C4-2B (cell line): ENCODE measurements at regions not wholly inside any gene's neighbourhood (a gene's known extent, or its start where the extent isn't known, plus 50 kb on each side); places are given as distances from the start of the nearest gene placed in this dataset.

Source experiments
- H3K27ac ChIP-seq: fragments of 450-650 bp; 2 replicates; pipeline ENCODE4 v1.5.1; 2017
- ZFX ChIP-seq: fragments of 450-650 bp; IDR thresholded peaks from 2 replicates; pipeline ENCODE4 v1.6.1; 2017
- TF ChIP-seq, protein P1 (sequence below): fragments of 450-650 bp; conservative IDR thresholded peaks from 2 replicates; pipeline ENCODE4 v1.5.1; 2017; ENCODE audit warnings: mild to moderate bottlenecking

DNA sequence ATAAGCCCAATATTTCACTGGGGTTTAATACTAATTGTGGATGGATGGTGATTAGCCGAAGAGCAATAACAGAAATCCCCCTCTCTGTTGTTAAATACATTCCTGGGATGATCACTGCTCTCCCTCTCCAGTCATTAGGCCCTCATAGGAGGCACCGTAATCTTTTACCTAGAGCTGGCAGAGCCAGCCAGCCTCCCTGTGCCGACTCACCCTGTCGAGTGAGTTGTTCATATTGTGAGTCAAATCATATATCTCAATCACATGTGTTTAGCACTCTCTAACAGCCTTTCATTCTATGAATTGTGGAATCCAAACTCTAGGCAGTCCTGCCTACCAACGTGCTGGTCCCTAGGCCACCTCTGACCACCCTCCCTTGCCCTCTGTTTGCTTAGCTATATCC is 771.0 kb downstream of the IRX1 start:
- no peak overlapping the region for H3K27ac ChIP-seq
- TF ChIP-seq ZFX, result no peak
- TF ChIP-seq, protein P1, sequence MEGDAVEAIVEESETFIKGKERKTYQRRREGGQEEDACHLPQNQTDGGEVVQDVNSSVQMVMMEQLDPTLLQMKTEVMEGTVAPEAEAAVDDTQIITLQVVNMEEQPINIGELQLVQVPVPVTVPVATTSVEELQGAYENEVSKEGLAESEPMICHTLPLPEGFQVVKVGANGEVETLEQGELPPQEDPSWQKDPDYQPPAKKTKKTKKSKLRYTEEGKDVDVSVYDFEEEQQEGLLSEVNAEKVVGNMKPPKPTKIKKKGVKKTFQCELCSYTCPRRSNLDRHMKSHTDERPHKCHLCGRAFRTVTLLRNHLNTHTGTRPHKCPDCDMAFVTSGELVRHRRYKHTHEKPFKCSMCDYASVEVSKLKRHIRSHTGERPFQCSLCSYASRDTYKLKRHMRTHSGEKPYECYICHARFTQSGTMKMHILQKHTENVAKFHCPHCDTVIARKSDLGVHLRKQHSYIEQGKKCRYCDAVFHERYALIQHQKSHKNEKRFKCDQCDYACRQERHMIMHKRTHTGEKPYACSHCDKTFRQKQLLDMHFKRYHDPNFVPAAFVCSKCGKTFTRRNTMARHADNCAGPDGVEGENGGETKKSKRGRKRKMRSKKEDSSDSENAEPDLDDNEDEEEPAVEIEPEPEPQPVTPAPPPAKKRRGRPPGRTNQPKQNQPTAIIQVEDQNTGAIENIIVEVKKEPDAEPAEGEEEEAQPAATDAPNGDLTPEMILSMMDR, result no peak

DNA sequence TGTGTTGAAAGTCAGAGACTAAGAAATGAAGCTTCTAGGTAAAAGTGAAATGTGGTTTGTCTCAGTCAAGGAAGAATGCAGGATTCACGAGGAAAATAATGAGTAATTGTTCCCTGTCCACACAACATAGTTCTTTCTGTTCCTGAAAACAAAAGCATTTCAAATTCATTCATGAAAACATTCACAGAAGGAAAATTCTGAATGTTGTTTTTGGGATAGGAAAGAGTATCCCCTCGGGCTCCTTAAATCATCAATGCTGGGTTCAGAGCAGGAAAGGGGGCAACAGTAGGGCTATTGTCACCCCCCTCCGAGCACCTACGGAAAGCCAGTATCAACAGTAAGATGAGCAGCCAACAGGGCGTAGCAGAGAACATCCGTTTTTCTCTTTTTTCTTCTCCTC is 769.9 kb upstream of the ADAMTS16 start:
- TF ChIP-seq, protein P1, result no peak
- no peak for TF ChIP-seq ZFX
- no peak overlapping the region for H3K27ac ChIP-seq

DNA sequence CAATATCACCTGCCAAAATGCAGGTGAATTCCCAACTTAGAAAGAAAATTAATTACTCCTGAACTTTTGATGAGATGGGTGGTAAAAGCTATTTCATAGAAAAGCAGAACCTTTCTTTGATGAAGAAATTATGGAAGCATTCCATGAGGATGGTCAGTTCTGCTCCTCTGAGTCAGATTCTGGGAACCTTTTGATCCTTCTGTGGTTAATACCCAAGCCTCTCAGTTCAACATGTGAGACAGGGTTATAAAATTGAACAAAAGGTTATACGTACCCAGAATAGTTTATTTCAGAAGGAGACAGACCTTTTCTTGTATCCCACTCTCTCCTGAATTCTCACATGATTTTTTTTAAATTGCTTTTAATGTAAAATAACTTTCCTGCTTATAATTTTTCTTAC is 767.6 kb upstream of the ADAMTS16 start:
- TF ChIP-seq ZFX, result no peak
- TF ChIP-seq, protein P1, result no peak
- no peak overlapping the region for H3K27ac ChIP-seq

DNA sequence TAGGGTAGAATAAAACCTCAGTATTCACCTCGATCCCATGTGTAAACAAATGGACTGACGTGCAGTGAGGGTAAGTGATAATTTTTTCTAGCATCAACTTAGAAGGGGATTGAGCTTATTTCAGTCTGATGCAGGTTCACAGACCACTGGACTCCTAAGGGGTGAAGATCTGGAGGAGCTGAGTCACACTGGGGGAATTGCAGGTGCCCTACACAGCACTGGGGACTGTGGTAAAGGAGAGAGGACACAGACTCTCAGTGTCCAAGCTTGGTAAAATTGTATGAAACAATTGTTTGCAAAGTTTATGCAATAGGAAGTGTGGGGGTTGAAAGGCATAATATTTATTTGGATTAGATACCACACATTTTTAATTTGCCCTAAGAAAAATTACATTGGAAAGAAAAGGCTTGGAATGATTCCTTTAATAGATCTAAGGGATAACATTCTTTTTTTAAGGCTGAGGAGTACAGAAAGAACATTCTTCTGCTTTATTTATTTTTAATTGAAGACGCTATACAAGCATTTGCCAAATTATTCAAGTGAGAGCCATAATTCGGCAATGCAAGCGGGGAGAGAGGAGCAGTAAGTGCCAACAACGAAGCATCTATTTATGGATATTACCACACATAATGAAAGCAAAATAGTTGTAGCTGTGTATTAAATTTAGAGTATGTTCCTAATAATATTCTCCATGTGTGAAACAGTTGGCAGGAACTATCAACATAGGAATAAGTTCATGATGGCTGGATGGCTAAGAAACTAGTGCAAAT is 766.9 kb upstream of the ADAMTS16 start:
- no peak overlapping the region for H3K27ac ChIP-seq
- TF ChIP-seq, protein P1, result no peak
- TF ChIP-seq ZFX, result no peak

DNA sequence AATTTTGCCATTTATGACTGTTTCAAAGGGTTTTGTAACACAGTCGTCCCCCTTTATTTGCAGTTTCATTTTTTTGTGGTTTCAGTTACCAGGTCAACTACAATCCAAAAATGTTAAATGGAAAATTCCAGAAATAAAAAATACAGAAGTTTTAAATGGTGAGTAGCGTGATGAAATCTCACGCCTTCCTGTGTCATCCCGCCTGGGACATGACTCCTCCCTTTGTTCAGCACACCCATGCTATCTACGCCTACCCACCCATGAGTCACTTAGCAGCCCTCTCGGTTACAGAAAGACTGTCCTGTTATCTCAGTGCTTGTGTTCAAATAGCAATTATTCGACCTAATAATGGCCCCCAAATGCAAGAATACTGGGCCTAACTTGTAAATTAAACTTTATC is 765.3 kb upstream of the ADAMTS16 start:
- TF ChIP-seq, protein P1, result no peak
- no peak for TF ChIP-seq ZFX
- no peak overlapping the region for H3K27ac ChIP-seq

DNA sequence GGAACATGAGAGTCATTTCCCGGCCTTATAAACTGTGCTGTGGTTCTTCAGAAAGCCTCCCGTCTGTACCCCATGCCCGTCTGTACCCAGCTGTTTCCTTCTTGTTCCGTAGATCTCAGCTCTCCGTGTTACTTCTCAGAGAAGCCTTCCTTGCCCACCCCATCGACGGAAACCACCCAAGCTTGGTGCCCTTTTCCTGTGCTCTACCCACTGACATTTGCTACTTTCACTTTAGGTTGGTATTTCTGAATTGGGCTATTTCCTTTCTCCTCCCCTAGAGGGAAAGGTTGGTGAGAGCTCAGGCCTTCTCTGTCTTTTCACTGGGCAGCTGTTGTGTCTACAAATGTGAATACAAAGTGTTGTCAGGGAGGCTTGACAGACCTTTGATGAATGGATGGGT is 764.5 kb upstream of the ADAMTS16 start:
- no peak overlapping the region for H3K27ac ChIP-seq
- TF ChIP-seq, protein P1, result no peak
- no peak for TF ChIP-seq ZFX

DNA sequence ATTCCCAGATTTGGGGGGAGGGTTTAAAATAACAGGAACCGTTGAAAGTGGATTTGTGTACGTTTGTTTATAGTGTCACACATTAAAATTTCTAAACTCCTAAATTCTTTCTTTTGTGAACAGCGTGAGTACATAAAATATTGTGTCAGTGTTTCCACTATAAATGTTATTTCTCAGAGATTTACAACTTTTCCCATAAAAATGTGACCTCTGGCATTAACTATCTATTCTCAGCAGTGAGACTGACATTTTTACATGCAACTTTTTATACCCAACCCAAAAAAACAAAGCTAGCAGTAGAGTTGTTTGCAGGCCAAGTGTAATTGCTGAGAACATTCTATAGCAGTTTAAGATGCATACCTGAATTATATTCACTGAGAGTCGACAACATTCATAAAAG is 757.0 kb upstream of the ADAMTS16 start:
- no peak for TF ChIP-seq ZFX
- TF ChIP-seq, protein P1, result no peak
- no peak overlapping the region for H3K27ac ChIP-seq
